A549 (cell line): ENCODE measurements at regions not wholly inside any gene's neighbourhood (a gene's known extent, or its start where the extent isn't known, plus 50 kb on each side); places are given as distances from the start of the nearest gene placed in this dataset.

Experiments
- ATAC-seq, 2 experiments: fragments of 200-7000 bp in 1 of 2; fragments of >200 bp in 1 of 2; cut with Nextera tagmentation in 1 of 2; cut with Tn5 transposase in 1 of 2; 3 replicates each; pipeline versions ENCODE4 v1.8.0 to v1.9.1; 2018 to 2020; ENCODE audit warnings: mild to moderate bottlenecking in 1 of 2, moderate library complexity in 1 of 2
- CTCF ChIA-PET: fragments of 300-600 bp; sonication (Branson Sonifier 250); formaldehyde crosslinking; extraction: SDS; loops from one replicate; lab custom pipeline; 2021; ENCODE audit warnings: antibody characterized with exemption, inconsistent platforms; lab: Yijun Ruan, JAX
- POLR2A ChIA-PET: fragments of 350-600 bp; formaldehyde crosslinking; extraction: SDS; loops from one replicate; lab custom pipeline; 2021; ENCODE audit warnings: antibody characterized with exemption, inconsistent platforms; lab: Yijun Ruan, JAX
- DNase-seq, 2 experiments: peaks; one replicate each; pipeline versions ENCODE4 v3.0.0 to v3.0.0-alpha.2; 2011 to 2016; ENCODE audit warnings: low read depth in 1 of 2, low spot score in 1 of 2
- FAIRE-seq: peaks from 2 replicates; lab custom pipeline; 2011; peaks lifted over from hg19 to GRCh38; lab: Jason Lieb, UNC
- H3K27ac ChIP-seq, 2 experiments: fragments of >200 bp; sonication (Bioruptor Twin); formaldehyde crosslinking; 3 replicates each; pipeline ENCODE4 v1.5.1; 2016 to 2017
- H3K4me1 ChIP-seq: fragments of >200 bp; sonication (Bioruptor Twin); formaldehyde crosslinking; 3 replicates; pipeline ENCODE4 v1.6.1; 2016
- H3K4me2 ChIP-seq: fragments of >200 bp; sonication (Bioruptor Twin); formaldehyde crosslinking; 3 replicates; pipeline ENCODE4 v1.6.1; 2016
- H3K4me3 ChIP-seq: fragments of >200 bp; sonication (Bioruptor Twin); formaldehyde crosslinking; 3 replicates; pipeline ENCODE4 v1.5.1; 2016
- H3K9me3 ChIP-seq: fragments of >200 bp; sonication (Bioruptor Twin); formaldehyde crosslinking; 3 replicates; pipeline ENCODE4 v1.6.1; 2016
- BHLHE40 ChIP-seq: IDR thresholded peaks from 2 replicates; pipeline ENCODE4 v1.6.1; 2012; ENCODE audit warnings: low read depth, low read length, inconsistent platforms
- EHF ChIP-seq: fragments of 250-450 bp; sonication (Bioruptor Pico); IDR thresholded peaks from 2 replicates; pipeline ENCODE4 v1.5.0; 2020; ENCODE audit warnings: mild to moderate bottlenecking
- EP300 ChIP-seq, 2 experiments: fragments of >200 bp; sonication (Bioruptor Twin); formaldehyde crosslinking; IDR thresholded peaks; 2 replicates in 1 of 2; 3 replicates in 1 of 2; pipeline ENCODE4 v1.6.1; 2016 to 2017
- GATA3 ChIP-seq: IDR thresholded peaks from 2 replicates; pipeline ENCODE4 v1.6.1; 2012; ENCODE audit warnings: borderline replicate concordance
- HDAC2 ChIP-seq: fragments of 200-600 bp; sonication (generic); IDR thresholded peaks from 2 replicates; pipeline ENCODE4 v1.6.1; 2016
- HOXA7 ChIP-seq: fragments of 250-450 bp; sonication (Bioruptor Pico); IDR thresholded peaks from 2 replicates; pipeline ENCODE4 v1.5.0; 2020; ENCODE audit warnings: mild to moderate bottlenecking, moderate library complexity
- HOXB5 ChIP-seq: fragments of 250-450 bp; sonication (Bioruptor Pico); IDR thresholded peaks from 2 replicates; pipeline ENCODE4 v1.5.0; 2020; ENCODE audit warnings: mild to moderate bottlenecking, moderate library complexity
- JUNB ChIP-seq: fragments of >200 bp; sonication (Bioruptor Twin); formaldehyde crosslinking; IDR thresholded peaks from 2 replicates; pipeline ENCODE4 v1.6.1; 2016
- KDM1A ChIP-seq: fragments of 200-600 bp; sonication (generic); IDR thresholded peaks from 2 replicates; pipeline ENCODE4 v1.6.1; 2016; ENCODE audit warnings: low read depth, mild to moderate bottlenecking
- KDM5A ChIP-seq: fragments of 200-600 bp; sonication (generic); IDR thresholded peaks from 2 replicates; pipeline ENCODE4 v1.6.1; 2016; ENCODE audit warnings: antibody characterized with exemption, mild to moderate bottlenecking
- MAFK ChIP-seq: fragments of 450-650 bp; IDR thresholded peaks from 2 replicates; pipeline ENCODE4 v1.6.1; 2014; ENCODE audit not compliant: partially characterized antibody
- PBX3 ChIP-seq: IDR thresholded peaks from 2 replicates; pipeline ENCODE4 v1.6.1; 2012
- POLR2AphosphoS2 ChIP-seq: conservative IDR thresholded peaks from 2 replicates; pipeline ENCODE4 v1.6.1; 2012; ENCODE audit warnings: low read length, improper control_type of control experiment, inconsistent platforms
- RCOR1 ChIP-seq: fragments of 150-350 bp; IDR thresholded peaks from 2 replicates; pipeline ENCODE4 v1.6.1; 2014; ENCODE audit warnings: antibody characterized with exemption, low read length, low read depth
- RFX5 ChIP-seq: fragments of 450-650 bp; IDR thresholded peaks from 2 replicates; pipeline ENCODE4 v1.7.1; 2014; ENCODE audit warnings: antibody characterized with exemption, mild to moderate bottlenecking, moderate library complexity
- SREBF2 ChIP-seq: fragments of 450-650 bp; IDR thresholded peaks from 2 replicates; pipeline ENCODE4 v1.6.1; 2014; ENCODE audit warnings: mild to moderate bottlenecking, moderate library complexity
- TFCP2L1 ChIP-seq: fragments of 250-450 bp; sonication (Bioruptor Pico); IDR thresholded peaks from 2 replicates; pipeline ENCODE4 v1.5.0; 2021; ENCODE audit warnings: mild to moderate bottlenecking
- TP53 ChIP-seq: fragments of 250-450 bp; sonication (Bioruptor Pico); IDR thresholded peaks from 2 replicates; pipeline ENCODE4 v1.5.0; 2021; ENCODE audit warnings: mild to moderate bottlenecking, moderate library complexity
- ZC3H11A ChIP-seq: fragments of 450-650 bp; IDR thresholded peaks from 2 replicates; pipeline ENCODE4 v1.6.1; 2014; ENCODE audit warnings: antibody characterized with exemption, mild to moderate bottlenecking
- WGBS: methylation state at CpG from one replicate; pipeline ENCODE4 v1.1.6; 2017; ENCODE audit errors: missing lambda C conversion rate; 5-methylcytosine and 5-hydroxymethylcytosine counted together
- TF ChIP-seq, protein P1 (sequence below): fragments of >200 bp; sonication (Bioruptor Twin); formaldehyde crosslinking; IDR thresholded peaks from 3 replicates; pipeline ENCODE4 v1.5.1; 2016
- TF ChIP-seq, protein P2 (sequence below): fragments of 150-350 bp; IDR thresholded peaks from 2 replicates; pipeline ENCODE4 v1.6.1; 2014; ENCODE audit warnings: low read depth, mild to moderate bottlenecking, low read length
- TF ChIP-seq, protein P3 (sequence below): fragments of >200 bp; sonication (Bioruptor Twin); formaldehyde crosslinking; IDR thresholded peaks from 2 replicates; pipeline ENCODE4 v1.6.1; 2016

GRCh38 chr6:140433072-140433471 is 1058.6 kb upstream of the CITED2 start:
- Histone ChIP-seq H3K4me1 (no peaks in the 10 kb centered on the region), H3K4me2 (no peak overlapping the region), H3K4me3 (no peak overlapping the region), H3K9me3 (peaks cover 7% of the 10 kb centered on the region; the same call in 1 of the 3 replicates), H3K27ac (no peak overlapping the region)
- FAIRE-seq, result no peak
- WGBS, result 69% methylated on average over 4 of the region's 4 CpGs
- ChIA-PET POLR2A (no interaction called here), CTCF (no interaction called here)
- TF ChIP-seq KDM5A, result no peak
- no peak for TF ChIP-seq MAFK
- TF ChIP-seq RCOR1, result no peak
- TF ChIP-seq ZC3H11A, result no peak
- TF ChIP-seq GATA3, result no peak
- TF ChIP-seq JUNB, result no peak
- TF ChIP-seq, protein P1, sequence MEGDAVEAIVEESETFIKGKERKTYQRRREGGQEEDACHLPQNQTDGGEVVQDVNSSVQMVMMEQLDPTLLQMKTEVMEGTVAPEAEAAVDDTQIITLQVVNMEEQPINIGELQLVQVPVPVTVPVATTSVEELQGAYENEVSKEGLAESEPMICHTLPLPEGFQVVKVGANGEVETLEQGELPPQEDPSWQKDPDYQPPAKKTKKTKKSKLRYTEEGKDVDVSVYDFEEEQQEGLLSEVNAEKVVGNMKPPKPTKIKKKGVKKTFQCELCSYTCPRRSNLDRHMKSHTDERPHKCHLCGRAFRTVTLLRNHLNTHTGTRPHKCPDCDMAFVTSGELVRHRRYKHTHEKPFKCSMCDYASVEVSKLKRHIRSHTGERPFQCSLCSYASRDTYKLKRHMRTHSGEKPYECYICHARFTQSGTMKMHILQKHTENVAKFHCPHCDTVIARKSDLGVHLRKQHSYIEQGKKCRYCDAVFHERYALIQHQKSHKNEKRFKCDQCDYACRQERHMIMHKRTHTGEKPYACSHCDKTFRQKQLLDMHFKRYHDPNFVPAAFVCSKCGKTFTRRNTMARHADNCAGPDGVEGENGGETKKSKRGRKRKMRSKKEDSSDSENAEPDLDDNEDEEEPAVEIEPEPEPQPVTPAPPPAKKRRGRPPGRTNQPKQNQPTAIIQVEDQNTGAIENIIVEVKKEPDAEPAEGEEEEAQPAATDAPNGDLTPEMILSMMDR, result no peak
- TF ChIP-seq HOXB5 (CRISPR knock-in tag), result no peak
- TF ChIP-seq TFCP2L1 (CRISPR knock-in tag), result no peak
- TF ChIP-seq, protein P2, sequence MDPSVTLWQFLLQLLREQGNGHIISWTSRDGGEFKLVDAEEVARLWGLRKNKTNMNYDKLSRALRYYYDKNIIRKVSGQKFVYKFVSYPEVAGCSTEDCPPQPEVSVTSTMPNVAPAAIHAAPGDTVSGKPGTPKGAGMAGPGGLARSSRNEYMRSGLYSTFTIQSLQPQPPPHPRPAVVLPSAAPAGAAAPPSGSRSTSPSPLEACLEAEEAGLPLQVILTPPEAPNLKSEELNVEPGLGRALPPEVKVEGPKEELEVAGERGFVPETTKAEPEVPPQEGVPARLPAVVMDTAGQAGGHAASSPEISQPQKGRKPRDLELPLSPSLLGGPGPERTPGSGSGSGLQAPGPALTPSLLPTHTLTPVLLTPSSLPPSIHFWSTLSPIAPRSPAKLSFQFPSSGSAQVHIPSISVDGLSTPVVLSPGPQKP, result no peak
- ATAC-seq, result no peak
- DNase-seq, result no peak

DNA sequence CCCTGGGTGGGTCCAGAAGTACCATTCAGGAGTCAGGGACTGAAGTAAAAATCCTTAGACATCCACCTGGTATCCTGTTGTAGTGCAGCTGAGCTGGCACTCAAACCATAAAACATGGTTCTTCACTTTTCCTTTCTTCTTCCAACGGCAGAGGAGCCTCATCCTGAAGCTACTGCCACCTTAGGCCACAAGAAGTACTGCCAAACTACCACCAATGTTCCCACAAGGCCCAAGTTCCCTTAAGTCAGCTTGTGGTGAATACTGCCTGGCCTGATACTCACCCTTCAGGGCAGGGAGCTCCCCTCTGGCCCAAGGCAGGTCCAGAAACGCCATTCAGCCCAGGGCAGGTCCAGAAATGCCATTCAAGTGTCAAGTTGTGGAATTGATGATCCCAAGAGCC is 1053.4 kb upstream of the CITED2 start:
- Histone ChIP-seq H3K27ac (no peak overlapping the region), H3K9me3 (0 out of 3 replicates have a peak, but pooled peaks cover 1% of the 10 kb centered on the region), H3K4me2 (no peak overlapping the region), H3K4me1 (no peaks in the 10 kb centered on the region), H3K4me3 (no peak overlapping the region)
- ChIA-PET CTCF (no interaction called here), POLR2A (no interaction called here)
- ATAC-seq, result peak in 1 of 2 experiments; percentile 43; a peak in 2 of 6 replicates
- peak in 1 of 2 experiments; percentile 19 for DNase-seq
- TF ChIP-seq PBX3 (no peak), POLR2AphosphoS2 (no peak), TP53 (CRISPR knock-in tag) (no peak), MAFK (no peak), HDAC2 (no peak), KDM1A (no peak), HOXA7 (no peak)
- 45% methylated on average over 2 of the region's 2 CpGs for WGBS
- FAIRE-seq, result no peak

GRCh38 chr6:140414966-140415620 is 1040.6 kb upstream of the CITED2 start:
- FAIRE-seq, result no peak
- WGBS, result 89% methylated on average over 9 of the region's 9 CpGs
- no peak for ATAC-seq

More at GRCh38 chr6:140414966-140415620, 1040.6 kb upstream of the CITED2 start:
- no peak overlapping the region for H3K4me3 ChIP-seq
- H3K9me3 ChIP-seq, result no peaks in the 10 kb centered on the region
- POLR2A ChIA-PET, result no interaction called here
- H3K4me2 ChIP-seq, result no peak overlapping the region
- CTCF ChIA-PET, result no interaction called here
- TF ChIP-seq EHF (CRISPR knock-in tag) (no peak), HDAC2 (no peak), EP300 (IDR thresholded peaks at IDR 0.05) (no peak), RFX5 (no peak), KDM5A (no peak), BHLHE40 (no peak), SREBF2 (no peak)
- TF ChIP-seq, protein P3, sequence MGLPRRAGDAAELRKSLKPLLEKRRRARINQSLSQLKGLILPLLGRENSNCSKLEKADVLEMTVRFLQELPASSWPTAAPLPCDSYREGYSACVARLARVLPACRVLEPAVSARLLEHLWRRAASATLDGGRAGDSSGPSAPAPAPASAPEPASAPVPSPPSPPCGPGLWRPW, result no peak
- DNase-seq, result no peak
- H3K4me1 ChIP-seq, result no peaks in the 10 kb centered on the region
- no peak overlapping the region for H3K27ac ChIP-seq
